Sigmoid colon (tissue), 4 donors: ENCODE measurements at regions not wholly inside any gene's neighbourhood (a gene's known extent, or its start where the extent isn't known, plus 50 kb on each side); places are given as distances from the start of the nearest gene placed in this dataset.

Experiments
- EP300 ChIP-seq, 4 donors: sonication (generic); formaldehyde crosslinking; IDR thresholded peaks; one replicate each; pipeline ENCODE4 v1.6.1; 2017; ENCODE audit warnings: antibody characterized with exemption in 4 of 4
- POLR2AphosphoS5 ChIP-seq, 4 donors: sonication (generic); formaldehyde crosslinking; IDR thresholded peaks; one replicate each; pipeline ENCODE4 v1.6.1; 2017; ENCODE audit warnings: antibody characterized with exemption in 4 of 4
- TF ChIP-seq, protein P1 (sequence below), 4 experiments: fragments of 450-650 bp in 3 of 4; fragments of 200-600 bp in 1 of 4; IDR thresholded peaks; one replicate each; pipeline ENCODE4 v1.5.1; 2016 to 2019; ENCODE audit warnings: antibody characterized with exemption in 4 of 4, mild to moderate bottlenecking in 3 of 4, moderate library complexity in 2 of 4

DNA sequence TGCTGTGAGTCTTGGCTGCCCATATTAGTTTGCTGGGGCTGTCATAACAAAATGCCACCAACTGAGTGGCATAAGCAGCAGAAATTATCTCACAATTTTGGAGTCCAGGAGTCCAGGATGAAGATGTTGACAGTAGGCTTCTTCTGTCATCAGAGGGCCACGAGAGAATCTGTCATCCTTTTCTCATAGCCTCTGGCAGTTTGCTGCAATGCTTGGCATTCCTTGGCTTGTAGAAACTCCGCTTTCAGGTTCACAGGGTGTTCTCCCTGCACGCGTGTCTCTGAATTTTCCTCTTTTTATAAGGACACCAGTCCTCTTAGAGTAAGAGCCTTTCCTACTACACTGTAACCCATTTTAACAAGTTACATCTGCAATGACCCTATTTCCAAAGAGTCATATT lies 838.4 kb downstream of the TFAP2A start:
- TF ChIP-seq POLR2AphosphoS5 (IDR thresholded peaks at IDR 0.05) (no peak), EP300 (IDR thresholded peaks at IDR 0.05) (no peak)
- TF ChIP-seq, protein P1, sequence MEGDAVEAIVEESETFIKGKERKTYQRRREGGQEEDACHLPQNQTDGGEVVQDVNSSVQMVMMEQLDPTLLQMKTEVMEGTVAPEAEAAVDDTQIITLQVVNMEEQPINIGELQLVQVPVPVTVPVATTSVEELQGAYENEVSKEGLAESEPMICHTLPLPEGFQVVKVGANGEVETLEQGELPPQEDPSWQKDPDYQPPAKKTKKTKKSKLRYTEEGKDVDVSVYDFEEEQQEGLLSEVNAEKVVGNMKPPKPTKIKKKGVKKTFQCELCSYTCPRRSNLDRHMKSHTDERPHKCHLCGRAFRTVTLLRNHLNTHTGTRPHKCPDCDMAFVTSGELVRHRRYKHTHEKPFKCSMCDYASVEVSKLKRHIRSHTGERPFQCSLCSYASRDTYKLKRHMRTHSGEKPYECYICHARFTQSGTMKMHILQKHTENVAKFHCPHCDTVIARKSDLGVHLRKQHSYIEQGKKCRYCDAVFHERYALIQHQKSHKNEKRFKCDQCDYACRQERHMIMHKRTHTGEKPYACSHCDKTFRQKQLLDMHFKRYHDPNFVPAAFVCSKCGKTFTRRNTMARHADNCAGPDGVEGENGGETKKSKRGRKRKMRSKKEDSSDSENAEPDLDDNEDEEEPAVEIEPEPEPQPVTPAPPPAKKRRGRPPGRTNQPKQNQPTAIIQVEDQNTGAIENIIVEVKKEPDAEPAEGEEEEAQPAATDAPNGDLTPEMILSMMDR (IDR thresholded peaks at IDR 0.05): no peak
